Glutamatergic neuron (in vitro differentiated cells): ENCODE measurements at regions not wholly inside any gene's neighbourhood (a gene's known extent, or its start where the extent isn't known, plus 50 kb on each side); places are given as distances from the start of the nearest gene placed in this dataset.

Source experiments
- DNase-seq: peaks from one replicate; pipeline ENCODE4 v3.0.0; 2022
- H3K27ac Mint-ChIP-seq: one replicate; pipeline ENCODE4 v1.8.0; 2020; ENCODE audit warnings: mild to moderate bottlenecking, mixed read lengths, inconsistent platforms; ENCODE audit not compliant: unreplicated experiment
- H3K27me3 Mint-ChIP-seq: one replicate; pipeline ENCODE4 v1.8.0; 2020; ENCODE audit warnings: mild to moderate bottlenecking, moderate library complexity, mixed read lengths, inconsistent platforms; ENCODE audit not compliant: unreplicated experiment
- H3K36me3 Mint-ChIP-seq: one replicate; pipeline ENCODE4 v1.8.0; 2020; ENCODE audit warnings: mild to moderate bottlenecking, mixed read lengths, inconsistent platforms; ENCODE audit not compliant: unreplicated experiment
- H3K4me1 Mint-ChIP-seq: one replicate; pipeline ENCODE4 v1.8.0; 2020; ENCODE audit warnings: mild to moderate bottlenecking, low read depth, mixed read lengths, inconsistent platforms; ENCODE audit not compliant: unreplicated experiment
- H3K4me3 Mint-ChIP-seq: one replicate; pipeline ENCODE4 v1.8.0; 2020; ENCODE audit warnings: mild to moderate bottlenecking, mixed read lengths, inconsistent platforms; ENCODE audit not compliant: unreplicated experiment
- H3K9me3 Mint-ChIP-seq: one replicate; pipeline ENCODE4 v1.8.0; 2020; ENCODE audit warnings: mild to moderate bottlenecking, moderate library complexity, mixed read lengths, inconsistent platforms; ENCODE audit not compliant: unreplicated experiment
- TF ChIP-seq, protein P1 (sequence below): fragments of 200-600 bp; sonication (generic); IDR thresholded peaks from one replicate; pipeline ENCODE4 v1.5.0; 2021; ENCODE audit not compliant: partially characterized antibody, unreplicated experiment

- DNase-seq = no peak
- no peaks in the 10 kb centered on the region for H3K36me3 Mint-ChIP-seq
- H3K9me3 Mint-ChIP-seq = peaks cover 4% of the 10 kb centered on the region
- TF ChIP-seq, protein P1, sequence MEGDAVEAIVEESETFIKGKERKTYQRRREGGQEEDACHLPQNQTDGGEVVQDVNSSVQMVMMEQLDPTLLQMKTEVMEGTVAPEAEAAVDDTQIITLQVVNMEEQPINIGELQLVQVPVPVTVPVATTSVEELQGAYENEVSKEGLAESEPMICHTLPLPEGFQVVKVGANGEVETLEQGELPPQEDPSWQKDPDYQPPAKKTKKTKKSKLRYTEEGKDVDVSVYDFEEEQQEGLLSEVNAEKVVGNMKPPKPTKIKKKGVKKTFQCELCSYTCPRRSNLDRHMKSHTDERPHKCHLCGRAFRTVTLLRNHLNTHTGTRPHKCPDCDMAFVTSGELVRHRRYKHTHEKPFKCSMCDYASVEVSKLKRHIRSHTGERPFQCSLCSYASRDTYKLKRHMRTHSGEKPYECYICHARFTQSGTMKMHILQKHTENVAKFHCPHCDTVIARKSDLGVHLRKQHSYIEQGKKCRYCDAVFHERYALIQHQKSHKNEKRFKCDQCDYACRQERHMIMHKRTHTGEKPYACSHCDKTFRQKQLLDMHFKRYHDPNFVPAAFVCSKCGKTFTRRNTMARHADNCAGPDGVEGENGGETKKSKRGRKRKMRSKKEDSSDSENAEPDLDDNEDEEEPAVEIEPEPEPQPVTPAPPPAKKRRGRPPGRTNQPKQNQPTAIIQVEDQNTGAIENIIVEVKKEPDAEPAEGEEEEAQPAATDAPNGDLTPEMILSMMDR = no peak
- H3K27me3 Mint-ChIP-seq = peaks cover 4% of the 10 kb centered on the region
- H3K27ac Mint-ChIP-seq = no peak overlapping the region
- H3K4me3 Mint-ChIP-seq = no peak overlapping the region
- no peaks in the 10 kb centered on the region for H3K4me1 Mint-ChIP-seq
These were observed 281.2 kb downstream of the QDPR start for GRCh38 chr4:17230727-17231126.

DNA sequence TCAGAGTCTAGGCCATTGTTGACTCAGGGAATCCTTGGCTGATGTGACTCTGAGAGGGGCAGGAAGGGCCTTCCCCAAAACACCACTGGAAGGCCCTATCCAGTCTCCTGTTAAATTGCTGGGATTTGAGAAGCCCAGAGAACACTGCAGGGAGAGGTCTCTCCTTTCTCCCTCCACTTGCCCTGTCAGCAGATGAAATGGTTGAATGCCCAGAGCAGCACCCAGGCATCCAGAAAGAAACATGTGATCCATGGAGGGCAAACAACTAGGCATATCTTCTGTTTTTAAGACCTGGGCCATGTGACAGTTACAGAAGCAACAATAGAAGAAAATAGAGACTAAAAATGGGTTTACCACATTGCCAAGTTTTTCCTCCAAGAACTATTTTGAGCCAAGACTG lies 291.1 kb downstream of the QDPR start:
- no peak overlapping the region for H3K4me3 Mint-ChIP-seq
- H3K36me3 Mint-ChIP-seq = no peaks in the 10 kb centered on the region
- H3K27me3 Mint-ChIP-seq = no peaks in the 10 kb centered on the region
- no peak overlapping the region for H3K27ac Mint-ChIP-seq
- TF ChIP-seq, protein P1 = no peak
- H3K9me3 Mint-ChIP-seq = no peaks in the 10 kb centered on the region
- DNase-seq = no peak
- H3K4me1 Mint-ChIP-seq = no peaks in the 10 kb centered on the region

- H3K27me3 Mint-ChIP-seq = no peaks in the 10 kb centered on the region
- no peaks in the 10 kb centered on the region for H3K9me3 Mint-ChIP-seq
- H3K4me3 Mint-ChIP-seq = no peak overlapping the region
- H3K27ac Mint-ChIP-seq = no peak overlapping the region
- TF ChIP-seq, protein P1 = no peak
- peaks cover 8% of the 10 kb centered on the region for H3K36me3 Mint-ChIP-seq
- no peaks in the 10 kb centered on the region for H3K4me1 Mint-ChIP-seq
- no peak for DNase-seq
These were observed 293.1 kb downstream of the QDPR start for GRCh38 chr4:17218786-17219185.

- no peak overlapping the region for H3K27ac Mint-ChIP-seq
- no peaks in the 10 kb centered on the region for H3K36me3 Mint-ChIP-seq
- no peaks in the 10 kb centered on the region for H3K9me3 Mint-ChIP-seq
- no peak for DNase-seq
- no peaks in the 10 kb centered on the region for H3K27me3 Mint-ChIP-seq
- TF ChIP-seq, protein P1 = no peak
- H3K4me1 Mint-ChIP-seq = no peaks in the 10 kb centered on the region
- H3K4me3 Mint-ChIP-seq = no peak overlapping the region
These were observed 304.8 kb downstream of the QDPR start for GRCh38 chr4:17206829-17207801.

DNA sequence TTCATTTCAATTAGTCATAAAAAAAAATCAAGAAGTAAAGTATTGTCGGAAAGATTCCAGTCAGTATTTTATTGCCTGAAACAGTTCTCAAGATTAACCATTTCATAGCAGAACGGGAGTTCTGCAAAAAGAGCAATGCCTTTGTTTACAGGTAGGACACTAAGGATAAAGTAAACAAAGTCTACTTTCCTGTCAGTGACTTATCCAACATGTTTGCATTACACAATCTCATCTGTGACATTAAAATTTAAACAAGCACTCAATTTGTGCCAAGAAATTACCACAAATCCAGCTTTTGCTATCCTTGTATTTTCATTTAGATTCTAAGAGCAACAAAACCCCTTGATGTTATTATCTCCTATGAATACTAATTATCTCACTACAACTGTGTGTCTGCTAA lies 306.5 kb upstream of the LDB2 start:
- TF ChIP-seq, protein P1 = no peak
- H3K27ac Mint-ChIP-seq = no peak overlapping the region
- no peaks in the 10 kb centered on the region for H3K36me3 Mint-ChIP-seq
- no peak overlapping the region for H3K4me3 Mint-ChIP-seq
- DNase-seq = no peak
- no peaks in the 10 kb centered on the region for H3K9me3 Mint-ChIP-seq
- H3K4me1 Mint-ChIP-seq = no peaks in the 10 kb centered on the region
- no peaks in the 10 kb centered on the region for H3K27me3 Mint-ChIP-seq
